Liver (tissue), 3 donors: ENCODE measurements at regions not wholly inside any gene's neighbourhood (a gene's known extent, or its start where the extent isn't known, plus 50 kb on each side); places are given as distances from the start of the nearest gene placed in this dataset.
"Not testable (repeated sequence)": the region's sequence is repeated elsewhere in the genome, so short reads cannot be mapped to it uniquely, and the experiment has no call there.

ENCODE experiments used
- EGR1 ChIP-seq, 2 donors: IDR thresholded peaks; 2 replicates each; pipeline ENCODE4 v1.6.1; 2016 to 2018; ENCODE audit warnings: antibody characterized with exemption in 2 of 2, low read depth in 2 of 2
- FOXA1 ChIP-seq: IDR thresholded peaks from 2 replicates; pipeline ENCODE4 v1.6.1; 2016; ENCODE audit warnings: antibody characterized with exemption
- FOXA2 ChIP-seq: IDR thresholded peaks from 2 replicates; pipeline ENCODE4 v1.6.1; 2016; ENCODE audit warnings: antibody characterized with exemption
- GABPA ChIP-seq, 2 donors: IDR thresholded peaks in 1 of 2; conservative IDR thresholded peaks in 1 of 2; 2 replicates each; pipeline ENCODE4 v1.6.1; 2016; ENCODE audit warnings: antibody characterized with exemption in 2 of 2, mild to moderate bottlenecking in 1 of 2, moderate library complexity in 1 of 2
- JUND ChIP-seq, 2 donors: IDR thresholded peaks; 2 replicates each; pipeline ENCODE4 v1.6.1; 2016; ENCODE audit warnings: antibody characterized with exemption in 2 of 2
- RAD21 ChIP-seq, 2 donors: IDR thresholded peaks; 2 replicates each; pipeline ENCODE4 v1.6.1; 2016; ENCODE audit warnings: antibody characterized with exemption in 2 of 2, mild to moderate bottlenecking in 2 of 2
- RXRA ChIP-seq, 2 donors: IDR thresholded peaks; 2 replicates each; pipeline ENCODE4 v1.6.1; 2017 to 2018; ENCODE audit warnings: antibody characterized with exemption in 2 of 2, mild to moderate bottlenecking in 1 of 2
- TAF1 ChIP-seq: conservative IDR thresholded peaks from 2 replicates; pipeline ENCODE4 v1.6.1; 2016; ENCODE audit warnings: antibody characterized with exemption, mild to moderate bottlenecking
- YY1 ChIP-seq: IDR thresholded peaks from 2 replicates; pipeline ENCODE4 v1.6.1; 2016; ENCODE audit warnings: antibody characterized with exemption, mild to moderate bottlenecking
- TF ChIP-seq, protein P1 (sequence below): fragments of 150-350 bp; IDR thresholded peaks from 2 replicates; pipeline ENCODE4 v1.5.1; 2017; ENCODE audit warnings: improper control_type of control experiment, low read depth, low read length; ENCODE audit not compliant: missing input control
- TF ChIP-seq, protein P2 (sequence below): IDR thresholded peaks from 2 replicates; pipeline ENCODE4 v1.6.1; 2016; ENCODE audit warnings: antibody characterized with exemption
- TF ChIP-seq, protein P3 (sequence below): IDR thresholded peaks from 2 replicates; pipeline ENCODE4 v1.6.1; 2016; ENCODE audit warnings: antibody characterized with exemption, mild to moderate bottlenecking
- TF ChIP-seq, protein P4 (sequence below): IDR thresholded peaks from 2 replicates; pipeline ENCODE4 v1.6.1; 2016; ENCODE audit warnings: antibody characterized with exemption
- TF ChIP-seq, protein P5 (sequence below): IDR thresholded peaks from 2 replicates; pipeline ENCODE4 v1.6.1; 2016; ENCODE audit warnings: antibody characterized with exemption
- donor health status: healthy.
- donor health status: healthy.

DNA sequence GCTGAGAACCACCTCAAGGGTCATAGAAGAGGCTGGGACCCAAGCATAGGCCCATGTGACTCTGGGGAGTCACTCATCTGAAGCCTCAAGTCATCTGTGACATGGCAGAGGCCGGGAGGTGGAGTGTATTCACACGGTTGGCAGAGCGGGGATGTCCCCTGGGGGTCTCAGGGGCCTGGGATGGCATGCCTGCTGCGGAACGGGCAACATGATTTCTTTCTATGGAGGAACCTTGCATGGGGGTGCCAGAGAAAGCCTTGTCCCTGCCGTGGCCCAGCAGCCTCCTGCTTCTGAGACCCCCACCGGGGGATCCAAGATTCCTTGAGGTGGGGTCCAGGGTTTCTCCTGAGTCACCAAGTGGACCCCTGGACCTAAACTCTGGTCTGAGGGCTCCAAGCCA is 173.7 kb upstream of the TPTE start:
- TF ChIP-seq, protein P1, sequence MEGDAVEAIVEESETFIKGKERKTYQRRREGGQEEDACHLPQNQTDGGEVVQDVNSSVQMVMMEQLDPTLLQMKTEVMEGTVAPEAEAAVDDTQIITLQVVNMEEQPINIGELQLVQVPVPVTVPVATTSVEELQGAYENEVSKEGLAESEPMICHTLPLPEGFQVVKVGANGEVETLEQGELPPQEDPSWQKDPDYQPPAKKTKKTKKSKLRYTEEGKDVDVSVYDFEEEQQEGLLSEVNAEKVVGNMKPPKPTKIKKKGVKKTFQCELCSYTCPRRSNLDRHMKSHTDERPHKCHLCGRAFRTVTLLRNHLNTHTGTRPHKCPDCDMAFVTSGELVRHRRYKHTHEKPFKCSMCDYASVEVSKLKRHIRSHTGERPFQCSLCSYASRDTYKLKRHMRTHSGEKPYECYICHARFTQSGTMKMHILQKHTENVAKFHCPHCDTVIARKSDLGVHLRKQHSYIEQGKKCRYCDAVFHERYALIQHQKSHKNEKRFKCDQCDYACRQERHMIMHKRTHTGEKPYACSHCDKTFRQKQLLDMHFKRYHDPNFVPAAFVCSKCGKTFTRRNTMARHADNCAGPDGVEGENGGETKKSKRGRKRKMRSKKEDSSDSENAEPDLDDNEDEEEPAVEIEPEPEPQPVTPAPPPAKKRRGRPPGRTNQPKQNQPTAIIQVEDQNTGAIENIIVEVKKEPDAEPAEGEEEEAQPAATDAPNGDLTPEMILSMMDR: not testable (repeated sequence)
- TF ChIP-seq, protein P2, sequence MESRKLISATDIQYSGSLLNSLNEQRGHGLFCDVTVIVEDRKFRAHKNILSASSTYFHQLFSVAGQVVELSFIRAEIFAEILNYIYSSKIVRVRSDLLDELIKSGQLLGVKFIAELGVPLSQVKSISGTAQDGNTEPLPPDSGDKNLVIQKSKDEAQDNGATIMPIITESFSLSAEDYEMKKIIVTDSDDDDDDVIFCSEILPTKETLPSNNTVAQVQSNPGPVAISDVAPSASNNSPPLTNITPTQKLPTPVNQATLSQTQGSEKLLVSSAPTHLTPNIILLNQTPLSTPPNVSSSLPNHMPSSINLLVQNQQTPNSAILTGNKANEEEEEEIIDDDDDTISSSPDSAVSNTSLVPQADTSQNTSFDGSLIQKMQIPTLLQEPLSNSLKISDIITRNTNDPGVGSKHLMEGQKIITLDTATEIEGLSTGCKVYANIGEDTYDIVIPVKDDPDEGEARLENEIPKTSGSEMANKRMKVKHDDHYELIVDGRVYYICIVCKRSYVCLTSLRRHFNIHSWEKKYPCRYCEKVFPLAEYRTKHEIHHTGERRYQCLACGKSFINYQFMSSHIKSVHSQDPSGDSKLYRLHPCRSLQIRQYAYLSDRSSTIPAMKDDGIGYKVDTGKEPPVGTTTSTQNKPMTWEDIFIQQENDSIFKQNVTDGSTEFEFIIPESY: not testable (repeated sequence)
- not testable (repeated sequence) for TF ChIP-seq YY1; RAD21 (IDR thresholded peaks at IDR 0.05); EGR1 (IDR thresholded peaks at IDR 0.05; ENCODE audit: low read depth in 2 of 2); TAF1; FOXA1; RXRA (IDR thresholded peaks at IDR 0.05); JUND (IDR thresholded peaks at IDR 0.05); GABPA (IDR thresholded peaks at IDR 0.05 in 1 of 2, conservative IDR thresholded peaks at IDR 0.05 in 1 of 2); FOXA2
- TF ChIP-seq, protein P3, sequence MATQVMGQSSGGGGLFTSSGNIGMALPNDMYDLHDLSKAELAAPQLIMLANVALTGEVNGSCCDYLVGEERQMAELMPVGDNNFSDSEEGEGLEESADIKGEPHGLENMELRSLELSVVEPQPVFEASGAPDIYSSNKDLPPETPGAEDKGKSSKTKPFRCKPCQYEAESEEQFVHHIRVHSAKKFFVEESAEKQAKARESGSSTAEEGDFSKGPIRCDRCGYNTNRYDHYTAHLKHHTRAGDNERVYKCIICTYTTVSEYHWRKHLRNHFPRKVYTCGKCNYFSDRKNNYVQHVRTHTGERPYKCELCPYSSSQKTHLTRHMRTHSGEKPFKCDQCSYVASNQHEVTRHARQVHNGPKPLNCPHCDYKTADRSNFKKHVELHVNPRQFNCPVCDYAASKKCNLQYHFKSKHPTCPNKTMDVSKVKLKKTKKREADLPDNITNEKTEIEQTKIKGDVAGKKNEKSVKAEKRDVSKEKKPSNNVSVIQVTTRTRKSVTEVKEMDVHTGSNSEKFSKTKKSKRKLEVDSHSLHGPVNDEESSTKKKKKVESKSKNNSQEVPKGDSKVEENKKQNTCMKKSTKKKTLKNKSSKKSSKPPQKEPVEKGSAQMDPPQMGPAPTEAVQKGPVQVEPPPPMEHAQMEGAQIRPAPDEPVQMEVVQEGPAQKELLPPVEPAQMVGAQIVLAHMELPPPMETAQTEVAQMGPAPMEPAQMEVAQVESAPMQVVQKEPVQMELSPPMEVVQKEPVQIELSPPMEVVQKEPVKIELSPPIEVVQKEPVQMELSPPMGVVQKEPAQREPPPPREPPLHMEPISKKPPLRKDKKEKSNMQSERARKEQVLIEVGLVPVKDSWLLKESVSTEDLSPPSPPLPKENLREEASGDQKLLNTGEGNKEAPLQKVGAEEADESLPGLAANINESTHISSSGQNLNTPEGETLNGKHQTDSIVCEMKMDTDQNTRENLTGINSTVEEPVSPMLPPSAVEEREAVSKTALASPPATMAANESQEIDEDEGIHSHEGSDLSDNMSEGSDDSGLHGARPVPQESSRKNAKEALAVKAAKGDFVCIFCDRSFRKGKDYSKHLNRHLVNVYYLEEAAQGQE: not testable (repeated sequence)
- TF ChIP-seq, protein P4, sequence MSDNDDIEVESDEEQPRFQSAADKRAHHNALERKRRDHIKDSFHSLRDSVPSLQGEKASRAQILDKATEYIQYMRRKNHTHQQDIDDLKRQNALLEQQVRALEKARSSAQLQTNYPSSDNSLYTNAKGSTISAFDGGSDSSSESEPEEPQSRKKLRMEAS: not testable (repeated sequence)
- TF ChIP-seq, protein P5, sequence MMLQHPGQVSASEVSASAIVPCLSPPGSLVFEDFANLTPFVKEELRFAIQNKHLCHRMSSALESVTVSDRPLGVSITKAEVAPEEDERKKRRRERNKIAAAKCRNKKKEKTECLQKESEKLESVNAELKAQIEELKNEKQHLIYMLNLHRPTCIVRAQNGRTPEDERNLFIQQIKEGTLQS: not testable (repeated sequence)
